Activated T-helper 9 cell treated with anti-CD3 and anti-CD28 coated beads, Interleukin-2, amount 50 U/mL, for 16 hours (primary cell): ENCODE measurements at regions not wholly inside any gene's neighbourhood (a gene's known extent, or its start where the extent isn't known, plus 50 kb on each side); places are given as distances from the start of the nearest gene placed in this dataset.
"Not testable (repeated sequence)": the region's sequence is repeated elsewhere in the genome, so short reads cannot be mapped to it uniquely, and the experiment has no call there.

Experiments used
- DNase-seq: peaks from one replicate; pipeline ENCODE4 v3.0.0-alpha.2; 2020; ENCODE audit warnings: low read depth

GRCh38 chr6:15832841-15833240, 170.0 kb upstream of the DTNBP1 start:
- DNase-seq: no peak

- DNase-seq: no peak
Observed at GRCh38 chr6:15829156-15829555, 166.3 kb upstream of the DTNBP1 start.

GRCh38 chr6:15827496-15828255, 164.8 kb upstream of the DTNBP1 start:
- no peak for DNase-seq

- no peak for DNase-seq
Observed at GRCh38 chr6:15826814-15827318, 164.0 kb upstream of the DTNBP1 start.

GRCh38 chr6:15825332-15825930, 162.6 kb upstream of the DTNBP1 start:
- no peak for DNase-seq

- no peak for DNase-seq
Observed at GRCh38 chr6:15824811-15825210, 162.0 kb upstream of the DTNBP1 start.

GRCh38 chr6:15823838-15824414, 161.1 kb upstream of the DTNBP1 start:
- DNase-seq: no peak

- no peak for DNase-seq
Observed at GRCh38 chr6:15822835-15823234, 160.0 kb upstream of the DTNBP1 start.

- DNase-seq: no peak
Observed at GRCh38 chr6:15819841-15820240, 157.0 kb upstream of the DTNBP1 start.

GRCh38 chr6:15819226-15819625, 156.4 kb upstream of the DTNBP1 start:
- DNase-seq: no peak

GRCh38 chr6:15818491-15818890, 155.7 kb upstream of the DTNBP1 start:
- DNase-seq: no peak

- DNase-seq: no peak
Observed at GRCh38 chr6:15818044-15818443, 155.2 kb upstream of the DTNBP1 start.

- DNase-seq: no peak
Observed at GRCh38 chr6:15817100-15817499, 154.3 kb upstream of the DTNBP1 start.

GRCh38 chr6:15816661-15817060, 153.8 kb upstream of the DTNBP1 start:
- DNase-seq: no peak

GRCh38 chr6:15813698-15814097, 150.9 kb upstream of the DTNBP1 start:
- not testable (repeated sequence) for DNase-seq

GRCh38 chr6:15811107-15811506, 148.3 kb upstream of the DTNBP1 start:
- DNase-seq: no peak

- no peak for DNase-seq
Observed at GRCh38 chr6:15810618-15811017, 147.8 kb upstream of the DTNBP1 start.

- no peak for DNase-seq
Observed at GRCh38 chr6:15809367-15809766, 146.5 kb upstream of the DTNBP1 start.

- DNase-seq: no peak
Observed at GRCh38 chr6:15804164-15805154, 141.6 kb upstream of the DTNBP1 start.

- DNase-seq: no peak
Observed at GRCh38 chr6:15802466-15802865, 139.6 kb upstream of the DTNBP1 start.

GRCh38 chr6:15801912-15802311, 139.1 kb upstream of the DTNBP1 start:
- no peak for DNase-seq
